ENCODE measurements at regions not wholly inside any gene's neighbourhood (a gene's known extent, or its start where the extent isn't known, plus 50 kb on each side); places are given as distances from the start of the nearest gene placed in this dataset.

DNA sequence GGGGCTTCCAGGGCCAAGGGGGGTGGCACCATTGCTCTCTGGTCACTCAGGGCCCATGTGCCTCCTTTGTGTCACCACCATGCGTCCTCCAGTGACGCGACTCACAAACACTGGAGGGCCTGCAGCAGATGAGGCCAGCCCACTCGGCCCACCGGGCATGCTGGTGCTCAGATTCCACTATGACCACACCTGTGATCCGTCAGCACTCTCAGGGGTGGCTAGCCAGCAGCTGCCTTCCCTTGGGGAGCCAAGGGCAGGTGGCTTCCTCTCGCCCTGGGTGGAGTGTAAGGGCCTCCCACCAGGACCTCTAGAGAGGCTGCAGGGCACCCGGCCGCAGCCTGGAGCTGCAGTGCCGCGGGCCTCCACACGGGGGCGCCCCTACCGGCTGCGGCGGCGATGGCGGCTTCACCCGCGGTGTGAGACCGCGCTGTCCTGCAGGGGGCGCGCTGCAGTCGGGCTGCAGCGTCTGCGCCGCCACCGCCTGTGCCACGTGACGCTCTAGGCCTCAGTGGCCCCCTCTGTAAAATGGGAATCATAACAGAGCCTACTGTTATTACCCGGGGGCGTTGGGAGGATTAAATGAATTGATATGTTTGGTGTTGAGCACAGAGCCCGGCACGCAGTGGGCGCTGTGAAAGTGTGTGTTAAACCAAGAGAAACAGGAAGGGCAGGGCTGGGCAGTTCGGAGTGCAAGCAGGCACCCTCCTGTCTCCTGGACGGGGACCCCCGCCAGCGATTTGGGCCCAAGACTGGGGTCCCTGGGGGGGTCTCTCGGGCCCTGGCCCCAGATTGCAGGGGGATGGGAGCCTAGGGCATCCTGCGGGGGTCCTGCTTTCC is 192.4 kb upstream of the GSE1 start:
- Histone ChIP-seq H3K4me3 (ENCODE audit: low read length, poor library complexity, severe bottlenecking) (no peak overlapping the region), H3K9ac (ENCODE audit: low read depth, low read length, poor library complexity, severe bottlenecking) (no peak overlapping the region), H3K36me3 (ENCODE audit: insufficient read depth, low read length) (no peaks in the 10 kb centered on the region), H3K4me1 (ENCODE audit: insufficient read depth, low read length, poor library complexity, severe bottlenecking) (peaks cover 9% of the 10 kb centered on the region), H3K9me2 (replicated peaks; ENCODE audit: low read depth, low read length) (no peaks in the 10 kb centered on the region), H3K9me3 (ENCODE audit: insufficient read depth, low read depth, low read length) (no peaks in the 10 kb centered on the region), H2AFZ (ENCODE audit: low read length) (no peak overlapping the region), H3F3A (ENCODE audit: low read depth) (no peaks in the 10 kb centered on the region), H4K20me1 (ENCODE audit: insufficient read depth, low read length, poor library complexity, severe bottlenecking) (no peaks in the 10 kb centered on the region), H3K4me2 (ENCODE audit: low read depth, low read length, poor library complexity, severe bottlenecking) (no peak overlapping the region), H3K27me3 (ENCODE audit: insufficient read depth, low read length, poor library complexity, severe bottlenecking) (no peaks in the 10 kb centered on the region), H3K79me2 (ENCODE audit: insufficient read depth, low read length) (no peaks in the 10 kb centered on the region)
- TF ChIP-seq EZH2phosphoT487 (IDR thresholded peaks at IDR 0.05; ENCODE audit: borderline replicate concordance) = no peak
- TF ChIP-seq, protein P1, sequence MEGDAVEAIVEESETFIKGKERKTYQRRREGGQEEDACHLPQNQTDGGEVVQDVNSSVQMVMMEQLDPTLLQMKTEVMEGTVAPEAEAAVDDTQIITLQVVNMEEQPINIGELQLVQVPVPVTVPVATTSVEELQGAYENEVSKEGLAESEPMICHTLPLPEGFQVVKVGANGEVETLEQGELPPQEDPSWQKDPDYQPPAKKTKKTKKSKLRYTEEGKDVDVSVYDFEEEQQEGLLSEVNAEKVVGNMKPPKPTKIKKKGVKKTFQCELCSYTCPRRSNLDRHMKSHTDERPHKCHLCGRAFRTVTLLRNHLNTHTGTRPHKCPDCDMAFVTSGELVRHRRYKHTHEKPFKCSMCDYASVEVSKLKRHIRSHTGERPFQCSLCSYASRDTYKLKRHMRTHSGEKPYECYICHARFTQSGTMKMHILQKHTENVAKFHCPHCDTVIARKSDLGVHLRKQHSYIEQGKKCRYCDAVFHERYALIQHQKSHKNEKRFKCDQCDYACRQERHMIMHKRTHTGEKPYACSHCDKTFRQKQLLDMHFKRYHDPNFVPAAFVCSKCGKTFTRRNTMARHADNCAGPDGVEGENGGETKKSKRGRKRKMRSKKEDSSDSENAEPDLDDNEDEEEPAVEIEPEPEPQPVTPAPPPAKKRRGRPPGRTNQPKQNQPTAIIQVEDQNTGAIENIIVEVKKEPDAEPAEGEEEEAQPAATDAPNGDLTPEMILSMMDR (conservative IDR thresholded peaks at IDR 0.05; ENCODE audit: low read length) = peak; percentile 92

DNA sequence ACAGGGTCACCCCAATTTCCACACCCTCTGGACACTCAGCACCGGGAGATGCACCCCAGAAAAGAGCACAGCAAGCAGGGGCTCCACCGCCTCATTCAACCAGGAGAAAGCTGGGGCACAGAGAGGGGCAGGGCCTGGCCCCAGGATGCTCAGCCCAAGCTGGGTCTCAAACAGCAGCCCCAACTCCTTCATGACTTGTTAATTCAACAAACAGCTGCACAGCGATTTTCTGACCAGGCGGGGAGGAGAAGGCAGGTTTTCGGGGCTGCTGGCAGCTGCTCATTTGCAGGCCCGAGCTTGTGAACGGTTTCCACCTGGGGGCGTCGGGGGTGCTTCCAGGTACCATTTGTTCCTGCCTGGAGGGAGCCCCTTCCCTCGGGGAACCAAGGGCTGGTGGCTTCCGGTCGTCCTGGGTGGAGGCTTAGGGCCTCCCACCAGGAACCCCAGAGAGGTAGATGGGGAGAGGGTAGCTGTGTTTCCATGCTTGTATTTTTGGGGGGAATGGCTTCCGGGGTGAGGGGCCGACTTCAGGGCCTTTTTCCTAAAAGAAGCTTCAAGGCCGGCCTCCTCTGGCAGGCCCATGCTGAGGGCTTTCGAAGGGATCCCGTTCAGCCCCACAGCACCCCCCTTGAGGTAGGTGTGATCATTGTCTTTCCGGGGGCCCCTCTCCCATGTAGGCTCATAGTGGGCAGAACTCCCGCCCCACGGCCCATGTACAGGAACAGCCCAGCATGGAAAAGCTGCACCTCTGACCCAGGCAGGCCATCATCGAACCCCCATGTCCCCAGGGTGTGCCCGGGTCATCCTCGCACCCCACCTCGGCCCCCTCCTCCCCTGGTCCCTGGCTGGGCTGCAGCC is 191.6 kb upstream of the GSE1 start:
- Histone ChIP-seq H3K27me3 (ENCODE audit: insufficient read depth, low read length, poor library complexity, severe bottlenecking) (no peaks in the 10 kb centered on the region), H2AFZ (ENCODE audit: low read length) (no peak overlapping the region), H3K9me2 (replicated peaks; ENCODE audit: low read depth, low read length) (no peaks in the 10 kb centered on the region), H3K4me2 (ENCODE audit: low read depth, low read length, poor library complexity, severe bottlenecking) (no peak overlapping the region), H3K79me2 (ENCODE audit: insufficient read depth, low read length) (no peaks in the 10 kb centered on the region), H3K9ac (ENCODE audit: low read depth, low read length, poor library complexity, severe bottlenecking) (no peak overlapping the region), H3K9me3 (ENCODE audit: insufficient read depth, low read depth, low read length) (no peaks in the 10 kb centered on the region), H3K36me3 (ENCODE audit: insufficient read depth, low read length) (no peaks in the 10 kb centered on the region), H3K4me1 (ENCODE audit: insufficient read depth, low read length, poor library complexity, severe bottlenecking) (peaks cover 7% of the 10 kb centered on the region), H3K4me3 (ENCODE audit: low read length, poor library complexity, severe bottlenecking) (no peak overlapping the region), H3F3A (ENCODE audit: low read depth) (no peaks in the 10 kb centered on the region), H4K20me1 (ENCODE audit: insufficient read depth, low read length, poor library complexity, severe bottlenecking) (no peaks in the 10 kb centered on the region)
- TF ChIP-seq, protein P1 (conservative IDR thresholded peaks at IDR 0.05; ENCODE audit: low read length) = no peak
- TF ChIP-seq EZH2phosphoT487 (IDR thresholded peaks at IDR 0.05; ENCODE audit: borderline replicate concordance) = no peak

DNA sequence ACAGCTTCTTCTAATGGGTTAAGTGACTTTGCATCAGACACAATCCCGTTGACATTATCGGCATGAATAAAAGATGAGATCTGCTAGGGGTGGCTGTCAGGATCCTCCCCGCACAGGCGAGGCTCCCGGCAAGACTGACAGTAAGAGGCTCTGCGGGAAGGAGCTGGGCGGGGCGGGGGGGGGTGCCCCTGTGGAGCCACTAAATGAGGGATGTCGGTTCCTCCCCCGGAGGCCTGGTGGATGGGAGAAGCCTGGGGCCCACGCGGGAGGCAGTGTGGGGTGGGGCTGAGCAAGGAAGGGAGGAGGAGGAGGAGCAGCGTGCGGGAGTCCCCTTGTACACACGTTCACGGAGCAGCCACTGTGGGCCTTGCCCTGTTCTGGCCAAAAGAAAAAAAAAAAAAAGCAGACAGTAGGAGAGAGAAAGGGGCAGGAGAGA is 190.9 kb upstream of the GSE1 start:
- H2AFZ ChIP-seq (ENCODE audit: low read length) = no peak overlapping the region
- H3K36me3 ChIP-seq (ENCODE audit: insufficient read depth, low read length) = no peaks in the 10 kb centered on the region
- no peaks in the 10 kb centered on the region for H3K27me3 ChIP-seq (ENCODE audit: insufficient read depth, low read length, poor library complexity, severe bottlenecking)
- H3K4me1 ChIP-seq (ENCODE audit: insufficient read depth, low read length, poor library complexity, severe bottlenecking) = peaks cover under 1% of the 10 kb centered on the region
- no peaks in the 10 kb centered on the region for H3K9me3 ChIP-seq (ENCODE audit: insufficient read depth, low read depth, low read length)
- no peak overlapping the region for H3K9ac ChIP-seq (ENCODE audit: low read depth, low read length, poor library complexity, severe bottlenecking)
- H4K20me1 ChIP-seq (ENCODE audit: insufficient read depth, low read length, poor library complexity, severe bottlenecking) = no peaks in the 10 kb centered on the region
- no peaks in the 10 kb centered on the region for H3K79me2 ChIP-seq (ENCODE audit: insufficient read depth, low read length)
- no peaks in the 10 kb centered on the region for H3K9me2 ChIP-seq (replicated peaks; ENCODE audit: low read depth, low read length)
- no peak for TF ChIP-seq EZH2phosphoT487 (IDR thresholded peaks at IDR 0.05; ENCODE audit: borderline replicate concordance)
- TF ChIP-seq, protein P1 (conservative IDR thresholded peaks at IDR 0.05; ENCODE audit: low read length) = no peak
- H3K4me2 ChIP-seq (ENCODE audit: low read depth, low read length, poor library complexity, severe bottlenecking) = no peak overlapping the region
- no peaks in the 10 kb centered on the region for H3F3A ChIP-seq (ENCODE audit: low read depth)
- H3K4me3 ChIP-seq (ENCODE audit: low read length, poor library complexity, severe bottlenecking) = no peak overlapping the region

All from Loucy (cell line).